ENCODE measurements at regions not wholly inside any gene's neighbourhood (a gene's known extent, or its start where the extent isn't known, plus 50 kb on each side); places are given as distances from the start of the nearest gene placed in this dataset.
"Not testable (repeated sequence)": the region's sequence is repeated elsewhere in the genome, so short reads cannot be mapped to it uniquely, and the experiment has no call there.

- no peaks in the 10 kb centered on the region for H3K36me3 ChIP-seq (ENCODE audit: control insufficient read depth, insufficient read depth, low read length)
These were observed 63.0 kb downstream of the HLX start for GRCh38 chr1:220942278-220942677.

DNA sequence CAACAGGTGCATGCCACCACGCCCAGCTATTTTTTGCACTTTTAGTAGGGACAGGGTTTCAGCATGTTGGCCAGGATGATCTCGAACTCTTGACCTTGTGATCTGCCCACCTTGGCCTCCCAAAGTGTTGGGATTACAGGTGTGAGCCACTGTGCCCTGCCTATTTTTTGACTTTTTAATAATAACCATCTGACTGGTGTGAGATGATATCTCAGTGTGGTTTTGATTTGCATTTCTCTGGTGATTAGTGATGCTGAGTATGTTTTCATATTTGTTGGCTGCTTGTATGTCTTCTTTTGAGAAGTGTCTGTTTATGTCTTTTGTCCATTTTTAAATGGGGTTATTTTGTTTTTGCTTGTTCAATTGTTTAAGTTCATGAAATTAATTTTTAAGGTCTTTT, 63.7 kb downstream of the HLX start:
- not testable (repeated sequence) for DNase-seq (ENCODE audit: low read depth in 2 of 2); H3K27ac ChIP-seq (ENCODE audit: insufficient read depth, low read length); H3K9ac ChIP-seq (ENCODE audit: insufficient read depth, low read length); H3K4me1 ChIP-seq (ENCODE audit: control insufficient read depth, extremely low read depth, insufficient read depth, low read length); H3K36me3 ChIP-seq (ENCODE audit: control insufficient read depth, insufficient read depth, low read length); H3K4me2 ChIP-seq (ENCODE audit: extremely low read depth, insufficient read depth, low read length); H3K79me2 ChIP-seq (ENCODE audit: control insufficient read depth, insufficient read depth, low read length); H2AFZ ChIP-seq (ENCODE audit: low read length); H4K20me1 ChIP-seq (ENCODE audit: control insufficient read depth, extremely low read depth, insufficient read depth, low read length); H3K27me3 ChIP-seq (ENCODE audit: control insufficient read depth, insufficient read depth, low read length); H3K4me3 ChIP-seq (replicated peaks in 1 of 4; ENCODE audit: control extremely low read depth in 1 of 4, insufficient read depth in 1 of 4, low read depth in 3 of 4, low read length in 4 of 4); H3K9me3 ChIP-seq (ENCODE audit: control insufficient read depth, insufficient read depth, low read depth, low read length)

More at GRCh38 chr1:220942278-220942677, 63.0 kb downstream of the HLX start:
- Histone ChIP-seq H3K27me3 (ENCODE audit: control insufficient read depth, insufficient read depth, low read length) (no peaks in the 10 kb centered on the region), H3K4me2 (ENCODE audit: extremely low read depth, insufficient read depth, low read length) (no peak overlapping the region), H2AFZ (ENCODE audit: low read length) (no peak overlapping the region), H3K4me1 (ENCODE audit: control insufficient read depth, extremely low read depth, insufficient read depth, low read length) (no peaks in the 10 kb centered on the region), H3K4me3 (replicated peaks in 1 of 4; ENCODE audit: control extremely low read depth in 1 of 4, insufficient read depth in 1 of 4, low read depth in 3 of 4, low read length in 4 of 4) (no peak overlapping the region), H3K27ac (ENCODE audit: insufficient read depth, low read length) (no peak overlapping the region), H3K9me3 (ENCODE audit: control insufficient read depth, insufficient read depth, low read depth, low read length) (no peaks in the 10 kb centered on the region), H4K20me1 (ENCODE audit: control insufficient read depth, extremely low read depth, insufficient read depth, low read length) (no peaks in the 10 kb centered on the region), H3K9ac (ENCODE audit: insufficient read depth, low read length) (no peak overlapping the region), H3K79me2 (ENCODE audit: control insufficient read depth, insufficient read depth, low read length) (no peaks in the 10 kb centered on the region)
- no peak for DNase-seq (ENCODE audit: low read depth in 2 of 2)
- no peak for TF ChIP-seq EZH2 (IDR thresholded peaks at IDR 0.05; ENCODE audit: low read length, missing control alignments)
- TF ChIP-seq, protein P1, sequence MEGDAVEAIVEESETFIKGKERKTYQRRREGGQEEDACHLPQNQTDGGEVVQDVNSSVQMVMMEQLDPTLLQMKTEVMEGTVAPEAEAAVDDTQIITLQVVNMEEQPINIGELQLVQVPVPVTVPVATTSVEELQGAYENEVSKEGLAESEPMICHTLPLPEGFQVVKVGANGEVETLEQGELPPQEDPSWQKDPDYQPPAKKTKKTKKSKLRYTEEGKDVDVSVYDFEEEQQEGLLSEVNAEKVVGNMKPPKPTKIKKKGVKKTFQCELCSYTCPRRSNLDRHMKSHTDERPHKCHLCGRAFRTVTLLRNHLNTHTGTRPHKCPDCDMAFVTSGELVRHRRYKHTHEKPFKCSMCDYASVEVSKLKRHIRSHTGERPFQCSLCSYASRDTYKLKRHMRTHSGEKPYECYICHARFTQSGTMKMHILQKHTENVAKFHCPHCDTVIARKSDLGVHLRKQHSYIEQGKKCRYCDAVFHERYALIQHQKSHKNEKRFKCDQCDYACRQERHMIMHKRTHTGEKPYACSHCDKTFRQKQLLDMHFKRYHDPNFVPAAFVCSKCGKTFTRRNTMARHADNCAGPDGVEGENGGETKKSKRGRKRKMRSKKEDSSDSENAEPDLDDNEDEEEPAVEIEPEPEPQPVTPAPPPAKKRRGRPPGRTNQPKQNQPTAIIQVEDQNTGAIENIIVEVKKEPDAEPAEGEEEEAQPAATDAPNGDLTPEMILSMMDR (conservative IDR thresholded peaks at IDR 0.05 in 1 of 2, IDR thresholded peaks at IDR 0.05 in 1 of 2; ENCODE audit: low read depth in 1 of 2, low read length in 2 of 2), result no peak

GRCh38 chr1:220943319-220943996, 64.2 kb downstream of the HLX start:
- H3K4me2 ChIP-seq (ENCODE audit: extremely low read depth, insufficient read depth, low read length), result no peak overlapping the region
- H2AFZ ChIP-seq (ENCODE audit: low read length), result no peak overlapping the region
- no peaks in the 10 kb centered on the region for H4K20me1 ChIP-seq (ENCODE audit: control insufficient read depth, extremely low read depth, insufficient read depth, low read length)
- H3K36me3 ChIP-seq (ENCODE audit: control insufficient read depth, insufficient read depth, low read length), result no peaks in the 10 kb centered on the region
- TF ChIP-seq EZH2 (IDR thresholded peaks at IDR 0.05; ENCODE audit: low read length, missing control alignments), result no peak
- TF ChIP-seq, protein P1 (conservative IDR thresholded peaks at IDR 0.05 in 1 of 2, IDR thresholded peaks at IDR 0.05 in 1 of 2; ENCODE audit: low read depth in 1 of 2, low read length in 2 of 2), result no peak
- no peak overlapping the region for H3K9ac ChIP-seq (ENCODE audit: insufficient read depth, low read length)
- H3K27ac ChIP-seq (ENCODE audit: insufficient read depth, low read length), result no peak overlapping the region
- H3K4me1 ChIP-seq (ENCODE audit: control insufficient read depth, extremely low read depth, insufficient read depth, low read length), result no peaks in the 10 kb centered on the region
- H3K9me3 ChIP-seq (ENCODE audit: control insufficient read depth, insufficient read depth, low read depth, low read length), result no peaks in the 10 kb centered on the region
- no peak overlapping the region for H3K4me3 ChIP-seq (replicated peaks in 1 of 4; ENCODE audit: control extremely low read depth in 1 of 4, insufficient read depth in 1 of 4, low read depth in 3 of 4, low read length in 4 of 4)
- H3K27me3 ChIP-seq (ENCODE audit: control insufficient read depth, insufficient read depth, low read length), result no peaks in the 10 kb centered on the region
- DNase-seq (ENCODE audit: low read depth in 2 of 2), result peak in 1 of 2 donors; percentile 36
- no peaks in the 10 kb centered on the region for H3K79me2 ChIP-seq (ENCODE audit: control insufficient read depth, insufficient read depth, low read length)
